Left lung (tissue), 4 donors: ENCODE measurements at regions not wholly inside any gene's neighbourhood (a gene's known extent, or its start where the extent isn't known, plus 50 kb on each side); places are given as distances from the start of the nearest gene placed in this dataset.
A peak's percentile ranks its signal among the peaks of the same experiment; 100 is the strongest.

Experiments
- ATAC-seq: fragments of 200-7000 bp; cut with Tn5 transposase; one replicate; pipeline ENCODE4 v1.9.1; 2020; ENCODE audit warnings: moderate library complexity
- DNase-seq, 4 donors: peaks; one replicate each; pipeline ENCODE4 v3.0.0-alpha.2; 2013 to 2020
- H3K27ac ChIP-seq, 2 donors: fragments of 200-600 bp; sonication (generic) in 1 of 2; one replicate each; pipeline versions ENCODE4 v1.5.0 to v1.8.0; 2020 to 2021
- H3K27me3 ChIP-seq, 2 donors: fragments of 200-600 bp; sonication (generic) in 1 of 2; one replicate each; pipeline versions ENCODE4 v1.5.0 to v1.8.0; 2020 to 2021
- H3K36me3 ChIP-seq, 2 donors: fragments of 200-600 bp; sonication (generic) in 1 of 2; one replicate each; pipeline versions ENCODE4 v1.5.0 to v1.8.0; 2020 to 2021
- H3K4me1 ChIP-seq, 2 donors: fragments of 200-600 bp; one replicate each; pipeline ENCODE4 v1.8.0; 2021
- H3K4me3 ChIP-seq, 2 donors: fragments of 200-600 bp; sonication (generic) in 1 of 2; one replicate each; pipeline versions ENCODE4 v1.5.0 to v1.8.0; 2020 to 2021; ENCODE audit warnings: mild to moderate bottlenecking in 1 of 2
- H3K9me3 ChIP-seq, 2 donors: fragments of 200-600 bp; sonication (generic) in 1 of 2; one replicate each; pipeline versions ENCODE4 v1.5.0 to v1.8.0; 2020 to 2021
- intact Hi-C, 2 donors: fragments of 100-400 bp; cut with DNase I; formaldehyde crosslinking; loops; one replicate each; pipeline versions ENCODE4 v1.11.2 to v1.14.2; 2022
- TF ChIP-seq, protein P1 (sequence below), 2 donors: fragments of 200-600 bp; sonication (generic) in 1 of 2; IDR thresholded peaks; one replicate each; pipeline versions ENCODE4 v1.5.0 to v1.8.0; 2021; ENCODE audit warnings: antibody characterized with exemption in 2 of 2
- donor health status: DM: no; HTN: yes; CAD: no.
- donor health status: DM: no; HTN: no; CAD: no.

DNA sequence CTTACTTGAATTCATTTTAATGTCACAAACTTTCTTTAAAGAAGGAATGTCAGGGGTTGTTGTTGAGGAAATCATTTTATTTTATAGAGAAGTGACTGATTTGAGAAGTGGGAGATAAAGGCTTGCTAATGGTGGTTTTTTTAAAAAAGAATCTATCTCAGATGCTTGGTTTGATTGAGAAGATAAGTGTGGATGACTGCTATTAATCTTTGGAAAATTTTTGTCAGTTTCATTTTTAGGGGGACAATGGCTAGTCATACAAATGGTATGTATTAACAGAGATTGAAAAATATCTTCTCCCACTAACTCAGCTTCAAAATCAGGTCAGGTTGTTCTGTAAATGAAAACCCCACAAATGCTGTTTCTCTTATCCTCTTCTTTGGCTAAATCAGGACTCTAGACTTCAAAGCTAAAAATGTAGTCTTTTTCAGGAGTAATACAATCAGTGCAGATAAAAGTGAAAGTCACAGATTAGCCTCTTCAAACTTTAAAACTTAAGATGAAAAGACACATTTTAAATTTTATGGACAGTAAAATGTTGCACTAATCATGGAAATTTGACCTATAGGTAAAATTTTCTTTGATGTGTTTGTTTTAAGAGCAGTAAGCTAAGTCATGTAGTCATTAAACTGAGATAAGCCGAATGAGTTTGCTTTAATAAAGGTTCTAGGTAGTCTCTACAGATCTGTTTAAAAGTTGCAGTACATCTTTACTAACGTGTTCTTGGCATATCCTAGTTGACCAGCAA, 674.2 kb upstream of the VRK2 start:
- no peaks in the 10 kb centered on the region for H3K36me3 ChIP-seq
- ATAC-seq (no peak), DNase-seq (no peak)
- no peaks in the 10 kb centered on the region for H3K9me3 ChIP-seq
- no peaks in the 10 kb centered on the region for H3K27me3 ChIP-seq
- no peaks in the 10 kb centered on the region for H3K4me1 ChIP-seq
- TF ChIP-seq, protein P1, sequence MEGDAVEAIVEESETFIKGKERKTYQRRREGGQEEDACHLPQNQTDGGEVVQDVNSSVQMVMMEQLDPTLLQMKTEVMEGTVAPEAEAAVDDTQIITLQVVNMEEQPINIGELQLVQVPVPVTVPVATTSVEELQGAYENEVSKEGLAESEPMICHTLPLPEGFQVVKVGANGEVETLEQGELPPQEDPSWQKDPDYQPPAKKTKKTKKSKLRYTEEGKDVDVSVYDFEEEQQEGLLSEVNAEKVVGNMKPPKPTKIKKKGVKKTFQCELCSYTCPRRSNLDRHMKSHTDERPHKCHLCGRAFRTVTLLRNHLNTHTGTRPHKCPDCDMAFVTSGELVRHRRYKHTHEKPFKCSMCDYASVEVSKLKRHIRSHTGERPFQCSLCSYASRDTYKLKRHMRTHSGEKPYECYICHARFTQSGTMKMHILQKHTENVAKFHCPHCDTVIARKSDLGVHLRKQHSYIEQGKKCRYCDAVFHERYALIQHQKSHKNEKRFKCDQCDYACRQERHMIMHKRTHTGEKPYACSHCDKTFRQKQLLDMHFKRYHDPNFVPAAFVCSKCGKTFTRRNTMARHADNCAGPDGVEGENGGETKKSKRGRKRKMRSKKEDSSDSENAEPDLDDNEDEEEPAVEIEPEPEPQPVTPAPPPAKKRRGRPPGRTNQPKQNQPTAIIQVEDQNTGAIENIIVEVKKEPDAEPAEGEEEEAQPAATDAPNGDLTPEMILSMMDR (IDR thresholded peaks at IDR 0.05): no peak
- no peak overlapping the region for H3K27ac ChIP-seq
- no peak overlapping the region for H3K4me3 ChIP-seq
- intact Hi-C loops: no loop called here

DNA sequence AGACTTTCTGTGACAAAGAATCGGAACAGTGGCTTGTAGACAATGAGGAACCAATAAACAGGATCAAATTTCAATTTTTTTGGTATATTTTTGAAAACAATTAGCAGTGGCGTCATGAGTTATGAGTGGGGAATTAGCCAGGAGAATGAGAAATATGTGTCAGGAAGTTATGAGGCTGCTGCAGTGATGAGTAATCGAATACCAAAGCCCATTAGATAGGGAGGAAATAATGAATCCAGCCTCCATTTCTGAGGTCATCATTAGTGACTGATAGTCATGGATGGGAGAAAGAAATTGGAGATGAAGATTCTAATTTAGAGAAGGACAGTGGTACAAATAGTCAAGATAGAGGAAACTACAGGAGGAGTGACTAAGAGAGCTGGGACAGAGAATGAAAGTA, 673.1 kb upstream of the VRK2 start:
- no peaks in the 10 kb centered on the region for H3K36me3 ChIP-seq
- no peaks in the 10 kb centered on the region for H3K4me1 ChIP-seq
- DNase-seq (no peak), ATAC-seq (no peak)
- H3K9me3 ChIP-seq: no peaks in the 10 kb centered on the region
- no peaks in the 10 kb centered on the region for H3K27me3 ChIP-seq
- no peak overlapping the region for H3K4me3 ChIP-seq
- no peak overlapping the region for H3K27ac ChIP-seq
- TF ChIP-seq, protein P1 (IDR thresholded peaks at IDR 0.05): no peak
- intact Hi-C loops: no loop called here

DNA sequence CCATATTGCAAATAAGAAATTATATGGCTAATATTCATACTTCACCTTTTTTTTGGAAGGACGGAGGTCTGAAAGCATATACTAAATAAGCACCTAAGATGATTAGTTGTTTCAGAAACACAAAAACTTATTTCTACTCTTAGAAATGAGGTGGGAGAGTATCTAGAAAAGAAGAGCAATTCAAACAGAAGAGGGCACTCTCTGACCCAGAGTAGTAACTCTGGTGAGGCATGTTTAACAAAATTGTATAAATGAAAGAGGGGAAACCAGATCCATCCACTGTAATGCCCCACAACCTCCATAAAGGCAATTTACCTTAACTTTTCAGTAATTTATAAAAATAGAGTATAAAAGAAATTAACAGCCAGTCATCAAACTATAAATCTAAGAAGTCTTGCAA, 669.6 kb upstream of the VRK2 start:
- TF ChIP-seq, protein P1 (IDR thresholded peaks at IDR 0.05): no peak

DNA sequence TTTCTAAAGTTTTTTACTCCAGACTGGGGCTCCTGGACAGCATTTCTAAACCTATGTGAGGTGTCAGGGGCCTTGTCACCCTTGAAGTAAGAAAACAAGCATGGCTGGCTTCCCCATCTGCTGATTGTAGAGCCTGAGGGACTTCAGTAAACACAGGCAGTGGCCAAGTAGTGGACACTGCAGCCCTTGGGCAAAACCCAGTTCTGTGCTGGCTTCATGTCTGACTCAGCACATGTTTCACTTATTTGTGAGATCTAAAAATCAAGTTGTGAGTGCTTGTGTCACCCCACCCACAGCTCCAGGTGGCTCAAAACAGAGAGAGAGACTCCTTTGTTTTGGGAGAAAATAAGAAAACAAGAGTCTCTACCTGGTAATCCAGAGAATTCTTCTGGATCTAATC, 660.3 kb upstream of the VRK2 start:
- intact Hi-C loops: no loop called here
- Histone ChIP-seq H3K4me3 (no peak overlapping the region), H3K27ac (no peak overlapping the region), H3K36me3 (no peaks in the 10 kb centered on the region), H3K9me3 (peaks cover 0 to 24% of the 10 kb centered on the region in 2 donors), H3K27me3 (no peaks in the 10 kb centered on the region), H3K4me1 (no peaks in the 10 kb centered on the region)
- ATAC-seq: no peak
- no peak for DNase-seq
- TF ChIP-seq, protein P1 (IDR thresholded peaks at IDR 0.05): no peak

More for the DNA sequence above, 669.6 kb upstream of the VRK2 start:
- ATAC-seq (no peak), DNase-seq (peak in 1 of 4 donors; percentile 3)
- no peaks in the 10 kb centered on the region for H3K36me3 ChIP-seq
- no peaks in the 10 kb centered on the region for H3K4me1 ChIP-seq
- H3K4me3 ChIP-seq: no peak overlapping the region
- no peaks in the 10 kb centered on the region for H3K9me3 ChIP-seq
- no peak overlapping the region for H3K27ac ChIP-seq
- intact Hi-C loops: no loop called here
- H3K27me3 ChIP-seq: no peaks in the 10 kb centered on the region

DNA sequence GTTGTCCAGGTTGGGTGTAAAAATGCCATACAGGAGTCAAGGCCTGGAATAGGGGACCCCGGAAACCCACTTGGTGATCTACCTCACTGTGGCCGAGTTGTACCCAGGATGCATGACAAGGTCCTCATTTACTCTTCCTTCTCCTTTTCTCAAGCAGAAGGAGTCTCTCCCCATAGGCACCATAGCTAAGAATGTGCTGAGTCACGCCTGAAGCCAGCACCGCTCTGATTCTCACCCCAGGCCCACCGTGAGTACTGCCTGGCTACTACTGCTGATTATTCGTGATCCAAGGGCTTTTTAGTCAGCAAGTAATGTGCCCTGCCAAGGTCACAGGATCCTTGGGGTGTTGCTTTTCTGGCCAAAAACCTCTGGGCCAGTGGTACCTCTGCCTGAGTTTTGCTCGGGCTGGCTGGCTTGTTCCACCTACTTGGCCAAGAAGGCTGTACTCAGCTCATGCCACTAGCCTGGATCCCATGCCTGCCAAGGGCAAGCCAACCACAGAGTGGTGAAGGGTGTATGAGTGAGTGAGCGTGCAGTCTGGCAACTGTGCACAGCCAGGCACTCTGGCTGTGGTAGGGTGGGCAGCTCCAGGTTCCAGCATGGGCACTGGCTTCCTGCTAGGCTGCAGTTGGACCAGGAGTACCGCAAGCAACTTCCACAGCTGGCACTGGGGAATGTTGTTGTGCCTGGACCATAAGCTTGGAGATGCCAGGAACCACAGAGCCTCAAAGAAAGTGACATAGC, 650.1 kb upstream of the VRK2 start:
- H3K4me3 ChIP-seq: no peak overlapping the region
- H3K9me3 ChIP-seq: no peaks in the 10 kb centered on the region
- DNase-seq (no peak), ATAC-seq (peak; percentile 43)
- TF ChIP-seq, protein P1 (IDR thresholded peaks at IDR 0.05): no peak
- intact Hi-C loops: no loop called here
- H3K36me3 ChIP-seq: no peaks in the 10 kb centered on the region
- H3K27me3 ChIP-seq: no peaks in the 10 kb centered on the region
- H3K4me1 ChIP-seq: no peaks in the 10 kb centered on the region
- H3K27ac ChIP-seq: no peak overlapping the region
